Smooth muscle cell (in vitro differentiated cells): ENCODE measurements at regions not wholly inside any gene's neighbourhood (a gene's known extent, or its start where the extent isn't known, plus 50 kb on each side); places are given as distances from the start of the nearest gene placed in this dataset.

ENCODE experiments used
- DNase-seq: peaks from one replicate; lab custom pipeline; 2025; ENCODE audit not compliant: unreplicated experiment; lab: John Stamatoyannopoulos, UW
- H2AFZ ChIP-seq: fragments of 200-600 bp; sonication (generic); 2 replicates; pipeline ENCODE4 v1.6.0; 2016; ENCODE audit warnings: antibody characterized with exemption, low read depth, mild to moderate bottlenecking
- H3F3A ChIP-seq: fragments of 200-600 bp; sonication (generic); 2 replicates; pipeline ENCODE4 v1.6.0; 2017; ENCODE audit warnings: antibody characterized with exemption, low read depth
- H3K27ac ChIP-seq: fragments of 200-600 bp; sonication (generic); 2 replicates; pipeline ENCODE4 v1.5.1; 2016; ENCODE audit warnings: low read depth, mild to moderate bottlenecking
- H3K27me3 ChIP-seq: fragments of 200-600 bp; sonication (generic); 2 replicates; pipeline ENCODE4 v1.6.1; 2016; ENCODE audit warnings: low read depth, mild to moderate bottlenecking
- H3K36me3 ChIP-seq: fragments of 200-600 bp; sonication (generic); 2 replicates; pipeline ENCODE4 v1.5.1; 2016; ENCODE audit warnings: low read depth
- H3K4me1 ChIP-seq: fragments of 200-600 bp; sonication (generic); 2 replicates; pipeline ENCODE4 v1.5.1; 2016; ENCODE audit warnings: low read depth
- H3K4me2 ChIP-seq: fragments of 200-600 bp; sonication (generic); 2 replicates; pipeline ENCODE4 v1.6.0; 2016; ENCODE audit warnings: mild to moderate bottlenecking
- H3K4me3 ChIP-seq: fragments of 200-600 bp; sonication (generic); 2 replicates; pipeline ENCODE4 v1.5.1; 2016; ENCODE audit warnings: mild to moderate bottlenecking
- H3K79me2 ChIP-seq: fragments of 200-600 bp; sonication (generic); 2 replicates; pipeline ENCODE4 v1.6.0; 2016; ENCODE audit warnings: low read depth, mild to moderate bottlenecking
- H3K9ac ChIP-seq: fragments of 200-600 bp; sonication (generic); 2 replicates; pipeline ENCODE4 v1.6.0; 2016; ENCODE audit warnings: low read depth
- H3K9me3 ChIP-seq: fragments of 200-600 bp; sonication (generic); replicated peaks from 2 replicates; pipeline ENCODE4 v1.5.1; 2016; ENCODE audit warnings: low read depth
- H4K20me1 ChIP-seq: fragments of 200-600 bp; sonication (generic); 2 replicates; pipeline ENCODE4 v1.6.0; 2016; ENCODE audit warnings: low read depth
- WGBS: methylation state at CpG from one replicate; pipeline ENCODE4 v1.1.7; 2016; ENCODE audit warnings: low lambda C conversion rate; 5-methylcytosine and 5-hydroxymethylcytosine counted together
- TF ChIP-seq, protein P1 (sequence below): fragments of 200-600 bp; sonication (generic); IDR thresholded peaks from 2 replicates; pipeline ENCODE4 v1.5.1; 2017; ENCODE audit warnings: borderline replicate concordance, mild to moderate bottlenecking, antibody characterized with exemption; ENCODE audit not compliant: insufficient read depth, poor library complexity, severe bottlenecking

GRCh38 chr5:111997711-111998110 lies 240.7 kb upstream of the NREP start:
- Histone ChIP-seq H3K4me3 (no peak overlapping the region), H3K4me2 (peak overlapping the region; percentile 58), H3K9ac (peak overlapping the region; percentile 19), H3K4me1 (no peaks in the 10 kb centered on the region), H3K79me2 (no peaks in the 10 kb centered on the region), H3K27ac (peak overlapping the region; percentile 91), H3K9me3 (no peaks in the 10 kb centered on the region), H3F3A (peaks cover 5% of the 10 kb centered on the region), H4K20me1 (no peaks in the 10 kb centered on the region), H3K27me3 (no peaks in the 10 kb centered on the region), H2AFZ (no peak overlapping the region), H3K36me3 (no peaks in the 10 kb centered on the region)
- TF ChIP-seq, protein P1, sequence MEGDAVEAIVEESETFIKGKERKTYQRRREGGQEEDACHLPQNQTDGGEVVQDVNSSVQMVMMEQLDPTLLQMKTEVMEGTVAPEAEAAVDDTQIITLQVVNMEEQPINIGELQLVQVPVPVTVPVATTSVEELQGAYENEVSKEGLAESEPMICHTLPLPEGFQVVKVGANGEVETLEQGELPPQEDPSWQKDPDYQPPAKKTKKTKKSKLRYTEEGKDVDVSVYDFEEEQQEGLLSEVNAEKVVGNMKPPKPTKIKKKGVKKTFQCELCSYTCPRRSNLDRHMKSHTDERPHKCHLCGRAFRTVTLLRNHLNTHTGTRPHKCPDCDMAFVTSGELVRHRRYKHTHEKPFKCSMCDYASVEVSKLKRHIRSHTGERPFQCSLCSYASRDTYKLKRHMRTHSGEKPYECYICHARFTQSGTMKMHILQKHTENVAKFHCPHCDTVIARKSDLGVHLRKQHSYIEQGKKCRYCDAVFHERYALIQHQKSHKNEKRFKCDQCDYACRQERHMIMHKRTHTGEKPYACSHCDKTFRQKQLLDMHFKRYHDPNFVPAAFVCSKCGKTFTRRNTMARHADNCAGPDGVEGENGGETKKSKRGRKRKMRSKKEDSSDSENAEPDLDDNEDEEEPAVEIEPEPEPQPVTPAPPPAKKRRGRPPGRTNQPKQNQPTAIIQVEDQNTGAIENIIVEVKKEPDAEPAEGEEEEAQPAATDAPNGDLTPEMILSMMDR = no peak
- WGBS = 7% methylated on average over 3 of the region's 3 CpGs
- peak; percentile 8 for DNase-seq

DNA sequence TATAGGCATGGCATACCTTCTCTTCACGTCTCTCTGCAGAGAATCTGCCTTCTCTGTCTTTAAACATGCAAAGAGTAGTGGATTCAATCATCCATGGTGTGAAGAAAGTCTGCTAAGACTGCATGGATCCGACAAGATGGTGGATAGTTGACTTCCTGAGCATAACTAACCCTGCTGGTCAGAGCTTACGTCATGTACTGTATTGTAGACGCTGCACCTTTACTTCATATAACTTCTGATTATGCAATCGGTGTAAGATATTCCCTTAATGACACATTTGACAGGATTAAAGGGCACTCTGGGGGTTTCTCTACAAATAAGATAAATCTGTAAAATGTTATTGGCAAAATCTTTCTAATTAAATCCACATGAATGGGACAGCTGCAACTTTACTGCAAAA lies 240.3 kb upstream of the NREP start:
- H3K4me2 ChIP-seq = peak overlapping the region; percentile 58
- H3K9ac ChIP-seq = peak overlapping the region; percentile 19

GRCh38 chr5:111996574-111996973 lies 239.6 kb upstream of the NREP start:
- H2AFZ ChIP-seq = no peak overlapping the region
- no peak overlapping the region for H3K4me3 ChIP-seq
- no peaks in the 10 kb centered on the region for H3K36me3 ChIP-seq
- H3K27ac ChIP-seq = peak overlapping the region; percentile 91
- no peaks in the 10 kb centered on the region for H3K79me2 ChIP-seq
- peaks cover 5% of the 10 kb centered on the region for H3F3A ChIP-seq
- no peaks in the 10 kb centered on the region for H3K4me1 ChIP-seq
- no peak for DNase-seq
- H3K9ac ChIP-seq = no peak overlapping the region
- no peak overlapping the region for H3K4me2 ChIP-seq
- no peaks in the 10 kb centered on the region for H3K27me3 ChIP-seq
- no peaks in the 10 kb centered on the region for H4K20me1 ChIP-seq
- TF ChIP-seq, protein P1 = no peak
- H3K9me3 ChIP-seq = no peaks in the 10 kb centered on the region
- WGBS = 90% methylated on average over 2 of the region's 2 CpGs

More for the DNA sequence above, 240.3 kb upstream of the NREP start:
- WGBS = 67% methylated on average over 5 of the region's 5 CpGs
- no peaks in the 10 kb centered on the region for H3K27me3 ChIP-seq
- H3K9me3 ChIP-seq = no peaks in the 10 kb centered on the region
- H3K36me3 ChIP-seq = no peaks in the 10 kb centered on the region
- peaks cover 5% of the 10 kb centered on the region for H3F3A ChIP-seq
- H3K4me3 ChIP-seq = no peak overlapping the region
- no peaks in the 10 kb centered on the region for H3K4me1 ChIP-seq
- DNase-seq = no peak
- peak overlapping the region; percentile 91 for H3K27ac ChIP-seq
- no peak overlapping the region for H2AFZ ChIP-seq
- H4K20me1 ChIP-seq = no peaks in the 10 kb centered on the region
- no peaks in the 10 kb centered on the region for H3K79me2 ChIP-seq
- TF ChIP-seq, protein P1 = no peak

DNA sequence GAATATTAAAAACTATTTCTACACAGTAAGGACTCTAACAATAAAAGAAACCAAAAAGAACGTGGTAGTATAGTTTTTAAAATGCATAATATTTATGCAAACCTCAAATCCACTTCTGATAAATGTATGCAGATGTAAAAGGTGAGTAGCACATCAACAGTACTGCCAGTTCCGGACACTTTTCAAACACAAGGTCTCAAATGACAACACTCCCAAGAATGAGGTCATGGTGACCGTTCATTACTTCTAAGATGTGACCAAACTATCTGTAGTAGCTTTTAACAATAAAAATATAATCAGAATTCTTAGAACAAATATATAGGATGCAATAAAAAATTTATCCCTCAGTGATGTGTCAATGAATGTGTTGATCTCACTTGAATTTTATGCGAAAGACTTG lies 238.7 kb upstream of the NREP start:
- Histone ChIP-seq H3K36me3 (no peaks in the 10 kb centered on the region), H3K27me3 (no peaks in the 10 kb centered on the region), H3K9me3 (no peaks in the 10 kb centered on the region), H3K79me2 (no peaks in the 10 kb centered on the region), H4K20me1 (no peaks in the 10 kb centered on the region), H3K4me3 (no peak overlapping the region), H3K9ac (no peak overlapping the region), H3F3A (peaks cover 5% of the 10 kb centered on the region), H3K27ac (no peak overlapping the region), H3K4me1 (no peaks in the 10 kb centered on the region), H2AFZ (no peak overlapping the region), H3K4me2 (no peak overlapping the region)
- WGBS = 92% methylated on average over 4 of the region's 4 CpGs
- TF ChIP-seq, protein P1 = no peak
- no peak for DNase-seq
